NOMO-1 treated with DMSO at 0.1 percent for 48 hours (cell line): ENCODE measurements at regions not wholly inside any gene's neighbourhood (a gene's known extent, or its start where the extent isn't known, plus 50 kb on each side); places are given as distances from the start of the nearest gene placed in this dataset.
"Not testable (repeated sequence)": the region's sequence is repeated elsewhere in the genome, so short reads cannot be mapped to it uniquely, and the experiment has no call there.

ENCODE experiments used
- DNase-seq: peaks from one replicate; lab custom pipeline; 2025; ENCODE audit not compliant: unreplicated experiment; lab: John Stamatoyannopoulos, UW

DNA sequence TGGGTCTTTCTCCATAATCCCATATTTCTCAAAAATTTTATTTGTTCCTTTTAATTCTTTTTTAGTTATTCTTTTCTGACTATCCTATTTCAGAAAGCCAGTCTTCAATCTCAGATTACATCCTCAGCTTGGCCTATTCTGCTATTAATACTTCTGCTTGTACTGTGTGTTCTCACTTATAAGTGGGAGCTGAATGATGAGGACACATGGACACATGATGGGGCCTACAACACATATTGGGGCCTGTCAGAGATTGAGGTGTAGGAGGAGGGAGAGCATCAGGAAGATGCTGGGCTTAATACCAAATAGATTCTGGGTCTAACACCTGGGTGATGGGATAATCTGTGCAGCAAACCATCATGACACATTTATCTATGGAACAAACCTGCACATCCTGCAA lies 82.3 kb downstream of the MAGEE1 start:
- DNase-seq, result no peak

DNA sequence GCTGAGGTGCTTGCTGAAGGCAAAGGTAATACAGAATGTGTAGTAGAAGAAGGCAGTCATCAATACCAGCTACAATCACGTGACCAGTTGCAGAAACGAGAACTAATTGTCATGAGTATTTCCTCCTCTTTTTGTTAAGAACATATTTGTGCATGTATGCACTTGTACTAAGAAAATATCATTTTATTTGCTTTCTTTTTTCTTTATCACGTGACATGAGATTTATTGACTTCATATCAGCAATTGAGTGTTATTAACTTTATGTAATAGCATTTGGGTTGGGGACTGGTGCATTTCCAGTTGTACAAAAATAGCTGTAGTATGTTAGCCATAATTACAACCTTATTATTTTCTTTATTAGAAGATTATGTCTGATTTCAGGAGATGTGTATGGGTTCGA lies 90.0 kb downstream of the MAGEE1 start:
- no peak for DNase-seq

DNA sequence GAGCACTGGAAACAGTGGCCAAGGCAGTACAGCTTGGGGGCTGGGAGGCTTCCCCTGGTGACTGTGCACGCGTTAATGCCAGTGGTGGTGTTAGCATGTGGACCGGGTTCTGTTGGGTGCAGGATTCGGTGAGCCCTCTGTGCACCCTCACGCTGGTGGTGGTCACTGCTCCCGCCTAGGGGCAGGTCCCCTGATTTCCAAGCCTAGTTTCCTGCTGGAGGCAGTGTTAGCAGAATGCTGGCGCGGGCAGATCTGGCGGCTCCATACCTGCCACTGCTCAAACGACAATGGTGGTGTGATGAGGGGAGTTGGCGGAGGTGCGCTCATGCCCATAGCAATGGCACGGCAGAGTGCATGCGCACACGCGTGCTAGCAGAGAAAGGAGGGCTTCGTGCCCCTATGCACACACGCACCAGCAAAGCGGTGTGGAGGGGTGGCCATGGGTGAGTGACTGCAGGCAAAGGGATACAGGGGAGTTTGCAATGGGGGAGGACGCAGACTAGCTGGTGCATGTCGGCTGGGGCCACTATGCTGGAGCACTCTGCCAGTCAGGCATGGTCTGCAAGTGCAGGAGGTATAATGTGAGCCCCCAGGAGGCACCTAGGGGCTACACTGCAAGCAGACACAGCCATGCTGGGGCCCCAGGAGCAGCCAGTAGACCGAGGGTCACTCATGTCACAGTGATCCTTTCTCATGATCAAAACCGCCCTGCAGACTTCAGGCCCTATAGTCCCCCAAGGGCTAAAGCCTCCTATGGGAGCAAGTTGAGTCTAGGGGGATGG lies 93.0 kb downstream of the MAGEE1 start:
- no peak for DNase-seq

DNA sequence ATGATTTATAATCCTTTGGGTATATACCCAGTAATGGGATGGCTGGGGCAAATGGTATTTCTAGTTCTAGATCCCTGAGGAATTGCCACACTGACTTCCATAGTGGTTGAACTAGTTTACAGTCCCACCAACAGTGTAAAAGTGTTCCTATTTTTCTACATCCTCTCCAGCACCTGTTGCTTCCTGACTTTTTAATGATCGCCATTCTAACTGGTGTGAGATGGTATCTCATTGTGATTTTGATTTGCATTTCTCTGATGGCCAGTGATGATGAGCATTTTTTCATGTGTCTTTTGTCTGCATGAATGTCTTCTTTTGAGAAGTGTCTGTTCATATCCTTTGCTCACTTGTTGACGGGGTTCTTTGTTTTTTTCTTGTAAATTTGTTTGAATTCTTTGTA lies 108.2 kb downstream of the MAGEE1 start:
- DNase-seq, result not testable (repeated sequence)

GRCh38 chrX:76538860-76539259 lies 111.3 kb downstream of the MAGEE1 start:
- no peak for DNase-seq

DNA sequence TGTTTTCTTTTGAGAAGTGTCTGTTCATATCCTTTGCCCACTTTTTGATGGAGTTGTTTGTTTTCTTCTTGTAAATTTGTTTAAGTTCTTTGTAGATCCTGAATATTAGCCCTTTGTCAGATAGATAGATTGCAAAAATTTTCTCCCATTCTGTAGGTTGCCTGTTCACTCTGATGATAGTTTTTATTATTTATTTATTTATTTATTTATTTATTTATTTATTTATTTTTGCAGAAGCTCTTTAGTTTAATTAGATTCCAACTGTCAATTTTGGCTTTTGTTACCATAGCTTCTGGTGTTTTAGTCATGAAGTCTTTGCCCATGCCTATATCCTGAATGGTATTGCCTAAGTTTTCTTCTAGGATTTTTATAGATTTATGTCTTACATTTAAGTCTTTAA lies 115.9 kb downstream of the MAGEE1 start:
- not testable (repeated sequence) for DNase-seq

- DNase-seq, result no peak
Measured at GRCh38 chrX:76550016-76550415, 122.5 kb downstream of the MAGEE1 start.

DNA sequence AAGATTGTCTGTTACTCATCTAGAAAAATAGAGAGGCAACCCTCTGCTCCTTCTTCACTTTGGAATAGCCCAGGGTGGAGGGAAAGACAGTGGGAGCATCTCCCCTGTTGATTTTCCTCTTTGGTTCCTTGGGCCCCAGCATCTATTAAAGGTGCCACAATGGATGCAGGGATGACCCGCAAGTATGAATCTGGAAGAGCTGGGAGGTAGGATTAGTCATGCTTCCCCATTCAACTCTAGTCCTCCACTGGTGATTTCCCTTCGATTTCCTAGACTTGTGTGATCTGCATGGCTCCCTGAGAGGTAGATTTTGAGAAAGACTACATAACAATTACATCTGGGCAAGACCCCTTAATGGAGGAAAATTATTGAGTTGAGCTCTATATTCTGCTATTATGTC lies 127.8 kb downstream of the MAGEE1 start:
- no peak for DNase-seq

DNA sequence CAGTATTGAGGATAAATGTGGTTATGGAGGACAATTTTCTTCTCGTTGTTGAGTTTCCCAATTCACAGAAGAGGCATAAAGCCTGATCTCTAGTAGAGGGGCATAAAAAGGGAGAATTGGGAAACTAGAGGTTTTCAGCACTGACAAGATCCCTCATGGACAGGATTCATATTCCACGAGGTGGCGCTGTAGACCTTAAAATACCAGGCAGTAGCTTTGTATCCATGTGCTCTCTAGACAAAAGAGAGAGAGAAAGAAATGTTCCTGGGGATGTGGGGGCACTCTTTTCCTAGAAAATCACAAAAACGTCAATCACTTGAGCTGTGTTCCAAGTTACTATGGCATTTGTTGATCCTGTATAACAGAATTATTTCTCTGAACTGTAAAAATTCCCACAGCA lies 128.3 kb downstream of the MAGEE1 start:
- DNase-seq, result peak; percentile 26

- DNase-seq, result not testable (repeated sequence)
Measured at GRCh38 chrX:76564842-76565241, 137.3 kb downstream of the MAGEE1 start.

DNA sequence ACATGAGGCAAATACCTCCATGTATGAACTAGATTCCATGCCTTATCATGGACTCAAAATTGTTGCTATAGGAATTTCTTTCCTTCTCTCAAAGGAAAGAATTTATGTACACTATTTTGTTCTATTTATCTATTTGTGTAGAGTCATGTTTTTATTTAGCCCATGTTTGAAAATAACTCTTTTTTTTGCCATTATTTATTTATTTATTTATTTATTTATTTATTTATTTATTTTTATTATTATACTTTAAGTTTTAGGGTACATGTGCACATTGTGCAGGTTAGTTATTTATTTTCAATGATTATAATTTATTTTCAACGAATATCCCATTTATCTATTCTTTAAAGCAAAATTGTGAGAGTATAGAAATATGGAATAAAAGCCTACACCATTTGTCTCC lies 177.9 kb downstream of the MAGEE1 start:
- DNase-seq, result no peak

- no peak for DNase-seq
Measured at GRCh38 chrX:76617020-76617419, 189.5 kb downstream of the MAGEE1 start.

DNA sequence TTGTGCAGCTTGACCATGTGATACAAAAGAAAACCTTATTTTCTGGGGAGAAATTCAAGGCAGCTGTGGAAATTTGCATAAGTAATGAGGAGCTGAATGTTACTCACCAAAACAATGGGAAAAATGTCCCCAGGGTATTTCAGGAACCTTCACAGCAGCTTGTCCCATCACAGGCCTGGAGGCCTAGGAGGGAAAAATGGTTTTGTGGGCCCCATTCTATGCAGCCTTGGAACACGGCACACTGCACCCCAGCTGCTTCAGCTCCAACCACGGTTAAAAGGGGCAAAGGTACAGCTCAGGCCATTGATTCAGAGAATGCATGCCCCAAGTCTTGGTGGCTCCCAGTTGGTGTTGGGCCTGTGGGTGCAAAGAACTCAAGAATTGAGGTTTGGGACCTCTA lies 216.1 kb downstream of the MAGEE1 start:
- DNase-seq, result no peak

DNA sequence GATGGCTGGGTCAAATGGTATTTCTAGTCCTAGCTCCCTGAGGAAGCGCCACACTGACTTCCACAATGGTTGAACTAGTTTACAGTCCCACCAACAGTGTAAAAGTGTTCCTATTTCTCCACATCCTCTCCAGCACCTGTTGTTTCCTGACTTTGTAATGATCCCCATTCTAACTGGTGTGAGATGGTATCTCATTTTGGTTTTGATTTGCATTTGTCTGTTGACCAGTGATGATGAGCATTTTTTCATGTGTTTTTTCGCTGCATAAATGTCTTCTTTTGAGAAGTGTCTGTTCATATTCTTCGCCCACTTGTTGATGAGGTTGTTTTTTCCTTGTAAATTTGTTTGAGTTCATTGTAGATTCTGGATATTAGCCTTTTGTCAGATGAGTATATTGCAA lies 223.9 kb downstream of the MAGEE1 start:
- DNase-seq, result not testable (repeated sequence)

- no peak for DNase-seq
Measured at GRCh38 chrX:76657499-76657898, 230.0 kb downstream of the MAGEE1 start.
